Suppressor macrophage treated with lipopolysaccharide for 1 hour (primary cell): ENCODE measurements at regions not wholly inside any gene's neighbourhood (a gene's known extent, or its start where the extent isn't known, plus 50 kb on each side); places are given as distances from the start of the nearest gene placed in this dataset.

Experiments used
- DNase-seq, 3 donors: peaks; one replicate each; pipeline ENCODE4 v3.0.0-alpha.2; 2020 to 2022

DNA sequence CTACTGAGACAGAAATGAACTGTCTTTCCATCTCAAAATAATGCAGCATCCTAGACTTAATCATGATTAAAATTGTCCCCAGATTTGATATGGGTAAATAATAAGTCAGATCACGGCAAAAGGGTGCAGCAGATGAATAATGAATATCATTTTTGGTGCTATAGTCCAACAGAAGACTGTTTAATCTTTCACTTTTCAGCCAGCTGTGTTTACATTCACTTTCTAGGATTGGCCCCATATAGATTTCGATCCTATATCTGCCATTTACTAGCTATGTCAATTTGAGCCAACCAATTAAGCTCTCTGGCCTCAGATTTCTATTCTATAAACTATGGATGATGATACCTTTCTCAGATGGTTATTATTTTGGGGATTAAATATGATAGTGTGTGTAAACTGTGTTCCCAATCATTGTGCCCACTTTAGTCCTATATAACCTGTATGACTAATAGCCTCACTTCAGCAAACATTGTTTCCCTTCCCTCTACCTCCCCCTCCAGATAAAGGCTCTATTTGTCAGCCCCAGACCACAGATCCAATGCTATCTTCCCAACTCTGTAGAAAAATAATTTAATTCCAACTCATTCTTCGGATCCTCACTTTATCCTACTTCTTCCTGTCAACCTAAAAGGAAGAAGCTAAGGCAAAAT lies 53.6 kb upstream of the NT5E start:
- no peak for DNase-seq

- no peak for DNase-seq
These were observed 54.1 kb upstream of the NT5E start for GRCh38 chr6:85395746-85396145.

DNA sequence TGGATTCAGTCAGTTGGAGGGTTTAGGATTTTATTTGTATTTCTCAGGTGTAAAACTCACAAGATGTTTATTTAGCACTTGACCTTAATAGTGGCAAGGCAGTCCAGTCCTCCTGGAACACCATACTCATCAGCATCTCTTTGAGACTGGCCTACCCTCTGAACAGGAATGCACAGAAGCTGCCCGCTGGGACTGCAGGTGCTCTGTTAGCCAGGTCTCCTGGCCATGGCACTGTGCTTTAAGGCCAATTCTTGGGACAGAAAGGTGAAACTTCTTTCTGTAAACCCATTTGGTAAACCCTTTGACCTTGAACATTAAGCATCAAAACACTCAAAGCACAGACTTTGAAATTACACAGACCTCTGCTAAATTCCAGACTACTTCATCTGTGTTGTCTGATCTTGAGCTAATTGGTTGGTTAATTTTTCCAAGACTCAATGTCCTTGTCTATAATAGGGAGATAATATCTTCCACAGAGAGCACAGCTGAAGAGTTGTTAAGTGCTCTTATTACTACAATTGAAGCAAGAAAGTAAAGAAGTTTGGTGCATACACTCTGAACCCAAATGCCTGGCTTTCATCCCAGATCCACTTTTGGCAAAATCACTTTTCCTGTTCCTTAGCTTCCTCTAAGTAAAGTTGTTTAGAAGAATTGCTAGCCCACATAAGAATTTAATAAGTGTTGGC lies 54.9 kb upstream of the NT5E start:
- DNase-seq: no peak

DNA sequence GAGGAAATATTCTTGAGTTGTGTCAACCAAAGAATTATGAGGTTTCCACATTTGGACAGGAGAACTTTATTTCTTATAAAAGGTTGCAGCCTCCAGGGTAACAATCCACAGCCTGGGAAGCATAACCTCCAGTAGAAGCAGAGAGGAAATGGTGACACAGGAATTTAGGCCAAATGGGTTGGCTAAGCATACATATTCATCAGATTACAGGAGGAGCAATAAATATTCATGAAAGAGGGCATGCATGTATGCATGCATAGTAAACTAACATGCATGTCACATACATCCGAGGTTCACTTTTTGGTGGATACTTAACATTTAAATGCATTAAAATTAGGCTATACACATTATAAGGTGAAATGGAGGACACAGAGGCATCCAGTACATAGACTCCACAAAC lies 55.7 kb upstream of the NT5E start:
- DNase-seq: no peak

DNA sequence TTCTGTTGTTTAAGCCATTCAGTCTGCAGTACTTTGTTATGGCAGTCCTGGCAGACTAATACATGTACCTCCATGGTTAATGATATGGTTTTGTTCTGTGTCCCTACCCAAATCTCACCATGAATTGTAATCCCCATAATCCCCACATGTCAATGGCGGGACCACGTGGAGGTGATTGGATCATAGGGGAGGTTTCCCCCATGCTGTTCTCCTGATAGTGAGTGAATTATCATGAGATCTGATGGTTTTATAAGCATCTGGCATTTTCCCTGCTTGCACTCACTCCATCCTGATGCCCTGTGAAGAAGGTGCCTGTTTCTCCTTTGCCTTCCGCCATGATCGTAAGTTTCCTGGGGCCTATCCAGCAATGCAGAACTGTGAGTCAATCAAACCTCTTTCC lies 57.5 kb upstream of the NT5E start:
- no peak for DNase-seq

DNA sequence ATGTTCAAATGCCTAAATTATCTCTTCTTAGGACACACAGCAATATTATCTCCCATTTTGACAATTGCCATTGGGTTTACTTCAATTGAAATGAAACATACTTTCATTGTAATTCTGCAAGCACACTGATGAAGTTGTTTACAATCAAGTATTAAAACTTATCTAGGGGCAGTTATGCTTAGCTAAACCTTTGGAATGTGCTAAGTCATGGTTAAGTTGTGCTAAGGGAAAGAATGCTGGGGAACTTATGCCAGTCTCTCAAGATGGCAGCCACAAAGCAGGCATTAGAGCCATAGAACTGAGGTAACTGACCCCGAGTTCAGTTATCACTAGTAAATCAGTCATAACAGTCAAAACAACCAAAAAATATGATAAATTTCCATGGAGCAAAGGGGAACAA lies 59.1 kb upstream of the NT5E start:
- DNase-seq: no peak

GRCh38 chr6:85390105-85390728 lies 59.7 kb upstream of the NT5E start:
- DNase-seq: no peak

DNA sequence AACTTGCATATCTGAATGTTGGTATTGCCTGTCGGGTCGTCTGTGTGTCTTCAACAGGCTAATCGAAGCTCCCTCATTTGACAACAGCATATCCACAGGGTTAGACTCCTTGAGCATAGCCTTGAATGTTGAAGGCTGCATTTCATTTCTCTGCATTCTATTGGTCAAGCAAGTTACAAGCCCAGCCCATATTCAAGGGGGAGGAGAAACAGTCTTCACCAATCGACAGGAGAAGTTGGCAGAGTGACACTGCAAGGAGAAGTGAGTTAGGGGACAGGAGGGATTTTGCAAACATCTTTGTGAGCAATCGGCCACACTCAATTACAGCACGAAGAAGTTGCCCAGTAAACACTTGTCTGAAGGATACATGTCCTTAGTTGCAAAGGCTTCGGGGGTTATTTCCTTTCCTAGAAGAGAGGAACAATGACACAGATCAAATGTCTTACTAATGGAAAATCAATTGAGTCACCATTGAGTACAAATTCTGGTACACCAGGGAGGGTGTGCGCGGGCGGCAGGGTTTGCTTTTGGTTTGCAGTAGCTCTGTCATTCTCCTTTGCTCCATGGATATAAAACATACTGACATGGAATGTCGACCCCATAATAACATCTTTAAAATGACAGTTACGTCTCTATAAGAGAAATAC lies 60.6 kb upstream of the NT5E start:
- peak; percentile 4 to 23 (median 8) for DNase-seq

DNA sequence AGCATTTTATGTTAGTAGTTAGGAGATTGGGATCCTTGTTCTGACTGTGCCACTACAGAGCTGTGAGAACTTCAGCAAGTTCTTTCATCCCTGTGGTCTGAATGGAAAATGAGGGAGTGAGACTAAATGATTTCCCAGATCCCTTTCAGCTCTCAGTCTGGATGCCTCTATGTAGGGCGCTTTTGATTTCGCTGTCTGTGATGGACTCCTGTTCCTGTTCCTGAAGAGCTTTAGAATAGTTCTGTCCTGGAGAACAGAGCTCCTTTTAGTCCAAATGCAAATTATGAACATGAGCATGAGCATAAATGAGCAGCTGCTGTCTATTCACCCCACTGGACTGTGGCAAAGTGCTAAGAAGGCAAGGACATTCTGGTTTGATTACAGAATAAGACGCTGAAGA lies 61.4 kb upstream of the NT5E start:
- no peak for DNase-seq

DNA sequence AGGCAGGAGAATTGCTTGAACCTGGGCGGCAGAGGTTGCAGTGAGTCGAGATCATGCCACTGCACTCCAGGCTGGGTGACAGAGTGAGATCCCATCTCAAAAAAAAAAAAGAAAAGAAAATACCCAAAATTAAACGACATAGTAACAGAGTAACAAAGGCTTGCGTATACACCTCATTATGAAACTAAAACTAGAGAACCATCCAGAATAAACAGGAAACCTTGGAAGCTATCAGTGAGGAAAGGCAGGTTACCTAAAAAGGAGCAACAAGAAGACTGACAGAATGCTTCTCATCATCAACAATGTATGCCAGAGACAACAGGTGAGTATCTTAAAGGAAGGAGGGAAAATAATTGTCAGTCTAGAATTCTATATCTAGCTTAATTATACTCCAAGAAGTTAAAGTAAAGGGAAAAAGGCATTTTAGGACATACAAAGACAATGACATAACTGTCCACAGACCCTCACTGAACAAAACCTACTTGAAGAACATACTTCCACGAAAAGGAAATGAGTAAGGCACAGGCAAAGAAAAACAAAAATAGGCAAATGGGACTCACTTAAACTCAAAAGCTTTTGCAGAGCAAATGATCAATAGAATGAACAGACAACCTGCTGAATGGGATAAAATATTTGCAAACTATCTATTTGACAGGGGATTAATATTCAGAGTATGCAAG lies 64.1 kb upstream of the NT5E start:
- DNase-seq: no peak

GRCh38 chr6:85383042-85383441 lies 66.8 kb upstream of the NT5E start:
- no peak for DNase-seq

GRCh38 chr6:85382541-85382940 lies 67.3 kb upstream of the NT5E start:
- DNase-seq: no peak

DNA sequence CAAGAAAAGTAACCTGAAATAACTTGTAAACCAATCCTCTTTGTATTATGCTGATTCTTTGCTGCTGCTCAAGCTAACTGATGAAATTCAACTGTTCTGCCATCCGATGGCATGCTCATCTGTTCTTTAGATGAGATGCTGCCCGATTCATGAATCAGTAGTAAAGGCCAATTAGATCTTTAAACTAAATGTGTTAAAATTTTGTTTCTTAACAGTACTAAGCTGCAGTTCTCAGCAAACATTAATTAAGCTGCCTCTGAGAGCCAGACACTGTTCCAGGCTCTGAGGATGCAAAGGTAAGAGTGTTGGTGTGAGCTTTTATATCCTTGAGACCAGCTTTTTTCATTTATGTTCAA lies 77.0 kb upstream of the NT5E start:
- no peak for DNase-seq

DNA sequence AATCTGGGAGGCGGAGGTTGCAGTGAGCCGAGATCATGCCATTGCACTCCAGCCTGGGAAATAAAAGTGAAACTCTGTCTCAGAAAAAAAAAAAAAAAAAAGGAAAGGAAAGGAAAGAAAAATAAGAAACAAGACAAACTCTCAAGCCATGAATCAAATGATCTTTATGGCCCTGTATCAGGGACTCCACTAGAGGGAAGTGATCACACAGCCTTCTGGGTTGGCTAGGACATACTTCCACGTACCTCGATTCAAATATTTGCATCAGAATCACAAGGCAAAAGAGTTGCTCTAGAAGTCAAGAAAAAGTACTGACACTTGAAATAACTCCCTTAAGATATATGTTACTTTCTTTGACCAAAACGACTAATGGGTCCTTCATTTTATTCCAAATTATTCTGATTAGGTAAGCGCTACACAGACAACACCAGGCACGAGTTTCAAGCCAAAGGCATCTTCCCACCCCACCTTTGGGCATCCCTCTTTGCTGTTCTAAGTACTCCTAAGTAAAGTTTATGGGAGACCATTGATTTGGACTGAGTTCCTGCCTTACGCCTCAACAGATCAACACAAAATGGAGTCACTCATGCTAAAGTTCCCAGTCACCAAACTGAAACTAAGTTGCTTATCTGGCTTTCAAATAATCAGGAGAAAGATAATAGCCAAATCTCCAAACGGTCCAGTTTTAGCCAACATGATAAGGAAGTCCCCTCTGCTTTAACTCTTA lies 77.5 kb upstream of the NT5E start:
- DNase-seq: no peak

GRCh38 chr6:85368631-85369030 lies 81.3 kb upstream of the NT5E start:
- no peak for DNase-seq

- no peak for DNase-seq
These were observed 85.5 kb upstream of the NT5E start for GRCh38 chr6:85364344-85364743.

DNA sequence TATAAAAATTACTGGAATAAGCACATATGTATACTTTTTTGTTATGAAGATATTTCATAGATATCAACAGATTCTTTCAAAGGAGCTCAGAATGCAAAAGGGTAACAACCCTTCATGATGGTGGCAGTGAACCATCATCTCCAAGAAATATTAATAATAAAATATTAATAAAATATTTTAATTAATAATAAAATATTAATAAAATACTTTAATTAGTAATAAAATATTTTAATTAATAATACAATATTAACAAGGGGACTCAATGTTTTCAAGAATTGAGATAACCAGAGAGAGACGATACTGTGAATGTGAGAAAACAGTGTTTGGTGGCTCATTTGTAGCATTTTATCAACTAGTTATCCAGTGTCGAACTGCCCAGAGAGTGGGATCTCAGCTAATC lies 86.0 kb upstream of the NT5E start:
- DNase-seq: no peak

- no peak for DNase-seq
These were observed 87.1 kb upstream of the NT5E start for GRCh38 chr6:85362652-85363310.

DNA sequence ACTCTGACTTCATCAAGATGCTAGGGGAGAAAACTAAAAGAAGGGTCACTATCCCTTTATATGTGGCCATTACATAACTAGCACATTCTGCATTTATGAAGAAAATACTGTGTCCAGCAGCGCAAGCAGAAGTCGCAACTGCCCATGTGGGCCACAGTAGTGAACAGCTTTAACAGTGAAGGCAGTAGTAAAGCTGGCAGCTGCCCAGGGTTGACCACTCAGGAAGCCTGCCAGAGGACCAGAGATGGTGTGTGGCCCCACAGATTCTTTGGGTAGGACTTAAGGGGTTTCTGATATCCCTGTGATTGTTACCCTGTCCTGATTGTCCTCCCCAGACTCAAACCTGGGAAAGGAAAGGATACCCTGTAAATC lies 88.3 kb upstream of the NT5E start:
- no peak for DNase-seq

- DNase-seq: peak; percentile 20 to 54 (median 26)
These were observed 88.9 kb upstream of the NT5E start for GRCh38 chr6:85360794-85361642.

- DNase-seq: no peak
These were observed 92.2 kb upstream of the NT5E start for GRCh38 chr6:85357651-85358050.
